Tibial nerve (tissue), 3 donors: ENCODE measurements at regions not wholly inside any gene's neighbourhood (a gene's known extent, or its start where the extent isn't known, plus 50 kb on each side); places are given as distances from the start of the nearest gene placed in this dataset.

ENCODE experiments used
- CTCF ChIP-seq, 5 experiments: fragments of 200-600 bp in 3 of 5; fragments of 450-650 bp in 2 of 5; sonication (generic) in 3 of 5; IDR thresholded peaks; one replicate each; pipeline ENCODE4 v1.5.1; 2016 to 2019; ENCODE audit warnings: antibody characterized with exemption in 5 of 5, mild to moderate bottlenecking in 3 of 5, moderate library complexity in 2 of 5
- POLR2A ChIP-seq, 2 donors: fragments of 450-650 bp; IDR thresholded peaks; one replicate each; pipeline ENCODE4 v1.6.1; 2017; ENCODE audit warnings: antibody characterized with exemption in 2 of 2, mild to moderate bottlenecking in 2 of 2, moderate library complexity in 2 of 2

- no peak for TF ChIP-seq CTCF (IDR thresholded peaks at IDR 0.05)
- TF ChIP-seq POLR2A (IDR thresholded peaks at IDR 0.05): no peak
These were observed 236.9 kb downstream of the RERGL start for GRCh38 chr12:17853054-17853453.
